GM10266 (cell line): ENCODE measurements at regions not wholly inside any gene's neighbourhood (a gene's known extent, or its start where the extent isn't known, plus 50 kb on each side); places are given as distances from the start of the nearest gene placed in this dataset.
"Not testable (repeated sequence)": the region's sequence is repeated elsewhere in the genome, so short reads cannot be mapped to it uniquely, and the experiment has no call there.

Experiments
- DNase-seq: peaks from one replicate; pipeline ENCODE4 v3.0.0; 2012; ENCODE audit errors: extremely low spot score
- CTCF ChIP-seq: IDR thresholded peaks from 2 replicates; pipeline ENCODE4 v1.5.1; 2012; ENCODE audit warnings: mild to moderate bottlenecking, low read depth; ENCODE audit not compliant: control insufficient read depth, insufficient read depth; ENCODE audit errors: missing control alignments

DNA sequence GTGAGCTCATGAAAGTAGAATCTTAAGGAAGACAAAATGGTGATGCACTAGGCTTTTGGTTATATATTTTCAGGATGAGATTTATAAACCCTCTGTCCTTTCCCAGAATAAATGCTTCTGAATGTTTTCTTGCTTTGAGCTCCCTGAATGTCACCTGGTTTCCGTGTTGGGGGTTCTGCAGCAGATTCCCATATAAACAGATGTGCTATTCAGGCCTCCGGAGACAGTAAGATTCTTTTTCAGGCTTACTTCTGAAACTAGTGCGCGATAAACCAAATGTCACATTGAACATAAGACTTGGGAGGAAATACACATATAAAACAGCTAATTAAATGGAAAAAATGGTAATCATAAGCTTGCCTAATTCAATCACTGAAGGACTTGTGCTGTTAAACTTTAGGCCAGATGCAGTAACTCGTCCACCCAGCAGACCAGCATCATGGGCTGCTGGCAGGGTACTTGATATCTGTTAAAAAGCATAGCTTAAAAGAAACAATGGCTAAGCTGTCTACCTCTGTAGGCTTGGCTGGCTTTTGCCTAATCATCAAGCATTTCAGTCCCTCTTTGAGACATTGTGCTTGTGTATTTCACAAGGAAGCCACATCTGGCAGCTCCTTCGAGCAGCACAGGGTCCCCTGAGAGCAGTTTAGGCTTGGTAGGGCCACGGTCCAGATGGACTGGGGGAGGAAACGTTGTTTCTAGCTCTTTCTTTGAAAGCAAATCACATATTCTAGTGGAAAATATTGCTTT is 281.2 kb upstream of the KIAA1217 start:
- DNase-seq: no peak
- no peak for TF ChIP-seq CTCF

DNA sequence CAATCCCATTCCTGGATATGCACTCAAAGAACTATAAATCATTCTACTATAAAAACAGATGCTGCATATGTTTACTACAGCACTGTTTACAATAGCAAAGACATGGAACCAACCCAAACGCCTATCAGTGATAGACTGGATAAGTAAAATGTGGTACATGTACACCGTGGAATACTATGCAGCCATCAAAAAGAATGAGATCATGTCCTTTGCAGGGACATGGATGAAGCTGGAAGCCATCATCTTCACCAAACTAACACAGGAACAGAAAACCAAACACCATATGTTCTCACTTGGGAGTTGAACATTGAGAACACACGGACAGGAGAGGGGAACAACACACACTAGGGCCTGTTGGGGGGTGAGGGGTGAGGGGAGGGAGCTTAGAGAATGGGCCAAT is 274.9 kb upstream of the KIAA1217 start:
- DNase-seq: not testable (repeated sequence)

GRCh38 chr10:23945845-23946244 is 263.1 kb upstream of the KIAA1217 start:
- no peak for TF ChIP-seq CTCF
- DNase-seq: no peak

DNA sequence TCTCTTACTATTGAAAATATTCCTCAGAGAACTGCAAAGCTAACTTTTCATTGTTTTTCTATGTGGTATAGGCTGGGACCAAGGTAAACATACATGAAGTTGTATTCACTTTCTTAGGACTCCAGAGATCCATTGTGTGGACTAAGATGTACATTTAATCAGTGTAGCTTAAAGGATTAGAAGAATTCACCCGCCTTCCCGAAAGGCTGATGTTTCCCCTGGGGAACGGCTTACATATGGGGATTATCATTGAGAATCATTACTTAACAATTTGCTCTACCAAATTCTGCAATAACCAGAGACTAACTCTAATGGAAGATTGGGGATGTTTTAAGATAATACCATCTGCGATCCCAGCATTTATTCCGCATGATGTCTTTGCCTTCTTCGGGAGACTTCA is 257.1 kb upstream of the KIAA1217 start:
- TF ChIP-seq CTCF: no peak
- DNase-seq: no peak

DNA sequence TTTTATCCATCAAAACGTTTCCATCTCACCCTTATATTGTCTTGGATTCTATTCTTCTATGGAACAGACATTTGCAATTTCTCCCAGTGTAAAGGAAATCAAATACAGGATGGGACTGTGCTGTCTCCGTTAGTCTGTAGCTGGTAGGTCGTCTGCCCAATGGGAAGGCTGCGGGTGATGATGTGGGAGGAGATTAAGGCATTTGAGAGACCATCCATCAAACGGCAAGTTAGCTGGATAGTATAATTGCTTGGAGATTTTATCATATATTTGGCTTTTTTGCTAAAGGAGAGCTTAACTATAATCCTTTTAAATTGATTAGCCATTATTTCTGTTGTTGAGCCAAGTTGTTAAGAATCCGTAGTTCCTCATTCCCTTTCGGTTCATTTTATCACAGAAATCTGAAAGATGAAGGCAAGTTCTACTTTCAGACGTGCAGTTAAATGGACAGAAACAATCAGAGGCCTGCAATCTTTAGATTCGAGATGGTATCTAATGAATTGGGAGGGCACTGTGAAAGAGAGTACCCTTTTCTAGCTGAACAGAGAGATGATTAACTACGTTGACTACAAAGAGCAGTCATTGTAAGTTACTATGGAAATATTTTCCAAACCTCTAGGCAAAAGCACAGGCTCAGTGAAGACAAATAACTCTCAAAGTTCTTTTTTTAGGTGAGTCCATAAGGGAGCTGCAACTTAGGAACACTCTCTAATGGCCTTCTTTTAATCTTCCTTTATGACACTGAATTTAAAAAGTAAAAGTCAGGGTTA is 253.3 kb upstream of the KIAA1217 start:
- TF ChIP-seq CTCF: no peak
- no peak for DNase-seq

DNA sequence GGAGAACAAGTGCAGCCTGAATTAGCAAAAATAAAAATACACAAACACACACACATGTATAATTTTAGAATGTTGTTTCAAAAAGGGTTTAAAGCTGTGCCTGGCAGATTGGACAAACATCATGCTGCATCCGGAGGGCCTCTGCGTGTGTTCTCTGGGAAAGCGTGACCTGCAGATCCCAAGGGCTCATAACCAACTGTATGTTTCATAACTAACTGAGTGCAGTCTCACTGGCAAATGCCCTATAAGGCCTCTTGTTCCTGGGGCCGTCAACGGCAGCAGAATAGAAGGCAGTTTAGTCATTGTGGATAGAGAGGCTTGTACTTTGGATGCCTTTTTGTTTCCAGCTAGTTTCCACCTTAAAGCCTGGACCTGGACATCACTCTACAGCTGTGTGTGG is 243.8 kb upstream of the KIAA1217 start:
- TF ChIP-seq CTCF: no peak
- DNase-seq: no peak

DNA sequence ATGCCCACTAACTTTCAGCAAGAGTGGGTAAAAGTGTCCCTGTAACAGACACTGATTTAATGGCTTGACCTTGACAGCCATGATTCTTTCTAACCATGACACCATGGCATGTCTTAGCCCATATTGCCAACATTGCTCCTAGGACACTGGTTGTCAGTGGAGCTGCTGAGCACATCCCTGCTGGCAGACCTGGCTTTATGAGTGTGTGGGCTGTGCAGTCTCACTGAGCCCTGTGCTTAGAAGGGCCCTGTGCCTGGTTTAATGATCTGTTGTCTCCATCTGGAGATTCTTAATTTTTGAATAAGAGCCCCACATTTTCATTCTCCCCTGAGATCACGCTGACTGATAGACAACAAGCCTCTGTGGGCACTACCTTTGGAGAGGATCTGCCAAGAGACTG is 243.1 kb upstream of the KIAA1217 start:
- no peak for DNase-seq

More for the DNA sequence above, 243.1 kb upstream of the KIAA1217 start:
- TF ChIP-seq CTCF: no peak
